HUDEP-2 (cell line): ENCODE measurements at regions not wholly inside any gene's neighbourhood (a gene's known extent, or its start where the extent isn't known, plus 50 kb on each side); places are given as distances from the start of the nearest gene placed in this dataset.
"Not testable (repeated sequence)": the region's sequence is repeated elsewhere in the genome, so short reads cannot be mapped to it uniquely, and the experiment has no call there.

ENCODE experiments used
- DNase-seq, 76 experiments: peaks; one replicate each; lab custom pipeline; 2025; ENCODE audit not compliant: unreplicated experiment in 76 of 76; lab: John Stamatoyannopoulos, UW

- no peak for DNase-seq
These were observed 155.1 kb upstream of the NR4A3 start for GRCh38 chr9:99666571-99666970.

GRCh38 chr9:99670886-99671285 lies 150.8 kb upstream of the NR4A3 start:
- DNase-seq, result not testable (repeated sequence)

- no peak for DNase-seq
These were observed 144.4 kb upstream of the NR4A3 start for GRCh38 chr9:99677281-99677680.

- no peak for DNase-seq
These were observed 143.1 kb upstream of the NR4A3 start for GRCh38 chr9:99678566-99678965.

GRCh38 chr9:99680191-99680590 lies 141.5 kb upstream of the NR4A3 start:
- DNase-seq, result no peak

- DNase-seq, result no peak
These were observed 140.6 kb upstream of the NR4A3 start for GRCh38 chr9:99681113-99681512.

- no peak for DNase-seq
These were observed 139.3 kb upstream of the NR4A3 start for GRCh38 chr9:99682378-99682777.

- DNase-seq, result no peak
These were observed 138.8 kb upstream of the NR4A3 start for GRCh38 chr9:99682870-99683269.

GRCh38 chr9:99690573-99690972 lies 131.1 kb upstream of the NR4A3 start:
- no peak for DNase-seq

GRCh38 chr9:99693888-99694287 lies 127.8 kb upstream of the NR4A3 start:
- no peak for DNase-seq

- no peak for DNase-seq
These were observed 127.3 kb upstream of the NR4A3 start for GRCh38 chr9:99694393-99694792.

- no peak for DNase-seq
These were observed 122.3 kb upstream of the NR4A3 start for GRCh38 chr9:99699396-99699795.

GRCh38 chr9:99712214-99712613 lies 109.5 kb upstream of the NR4A3 start:
- DNase-seq, result no peak

- no peak for DNase-seq
These were observed 107.8 kb upstream of the NR4A3 start for GRCh38 chr9:99713838-99714306.

GRCh38 chr9:99718631-99719030 lies 103.1 kb upstream of the NR4A3 start:
- DNase-seq, result no peak

- no peak for DNase-seq
These were observed 101.1 kb upstream of the NR4A3 start for GRCh38 chr9:99720455-99721050.

GRCh38 chr9:99721898-99722297 lies 99.8 kb upstream of the NR4A3 start:
- no peak for DNase-seq

- DNase-seq, result no peak
These were observed 98.8 kb upstream of the NR4A3 start for GRCh38 chr9:99722877-99723276.

- no peak for DNase-seq
These were observed 97.0 kb upstream of the NR4A3 start for GRCh38 chr9:99724640-99725039.

GRCh38 chr9:99725852-99726251 lies 95.8 kb upstream of the NR4A3 start:
- no peak for DNase-seq

GRCh38 chr9:99726758-99727157 lies 94.9 kb upstream of the NR4A3 start:
- no peak for DNase-seq

- no peak for DNase-seq
These were observed 91.6 kb upstream of the NR4A3 start for GRCh38 chr9:99730062-99730461.

- no peak for DNase-seq
These were observed 89.7 kb upstream of the NR4A3 start for GRCh38 chr9:99731950-99732349.
